GM19025 (cell line): ENCODE measurements at regions not wholly inside any gene's neighbourhood (a gene's known extent, or its start where the extent isn't known, plus 50 kb on each side); places are given as distances from the start of the nearest gene placed in this dataset.

Experiments
- ATAC-seq: cut with Tn5 transposase; IDR thresholded peaks from one replicate; pipeline ENCODE4 v1.9.1; 2021; ENCODE audit warnings: mild to moderate bottlenecking, low read depth, moderate library complexity; ENCODE audit not compliant: unreplicated experiment

GRCh38 chrX:20498851-20499635 is 232.3 kb upstream of the RPS6KA3 start:
- ATAC-seq: no peak

GRCh38 chrX:20495575-20495974 is 228.9 kb upstream of the RPS6KA3 start:
- no peak for ATAC-seq

- no peak for ATAC-seq
Observed at GRCh38 chrX:20488473-20488872, 221.8 kb upstream of the RPS6KA3 start.

- ATAC-seq: no peak
Observed at GRCh38 chrX:20487227-20487626, 220.5 kb upstream of the RPS6KA3 start.

GRCh38 chrX:20481632-20482031 is 214.9 kb upstream of the RPS6KA3 start:
- no peak for ATAC-seq

GRCh38 chrX:20479896-20480295 is 213.2 kb upstream of the RPS6KA3 start:
- no peak for ATAC-seq

- ATAC-seq: no peak
Observed at GRCh38 chrX:20479048-20479447, 212.3 kb upstream of the RPS6KA3 start.

- no peak for ATAC-seq
Observed at GRCh38 chrX:20477836-20478524, 211.3 kb upstream of the RPS6KA3 start.

GRCh38 chrX:20477219-20477618 is 210.5 kb upstream of the RPS6KA3 start:
- no peak for ATAC-seq

- ATAC-seq: no peak
Observed at GRCh38 chrX:20472620-20473258, 206.0 kb upstream of the RPS6KA3 start.

- ATAC-seq: no peak
Observed at GRCh38 chrX:20472148-20472547, 205.4 kb upstream of the RPS6KA3 start.

GRCh38 chrX:20471483-20471882 is 204.8 kb upstream of the RPS6KA3 start:
- ATAC-seq: no peak

- no peak for ATAC-seq
Observed at GRCh38 chrX:20463296-20464075, 196.8 kb upstream of the RPS6KA3 start.

- no peak for ATAC-seq
Observed at GRCh38 chrX:20461576-20461975, 194.9 kb upstream of the RPS6KA3 start.

GRCh38 chrX:20461002-20461401 is 194.3 kb upstream of the RPS6KA3 start:
- ATAC-seq: no peak

GRCh38 chrX:20459410-20460350 is 193.0 kb upstream of the RPS6KA3 start:
- ATAC-seq: no peak

- no peak for ATAC-seq
Observed at GRCh38 chrX:20456971-20457370, 190.3 kb upstream of the RPS6KA3 start.

- ATAC-seq: no peak
Observed at GRCh38 chrX:20455001-20455400, 188.3 kb upstream of the RPS6KA3 start.

- no peak for ATAC-seq
Observed at GRCh38 chrX:20454117-20454516, 187.4 kb upstream of the RPS6KA3 start.

- peak; percentile 68 for ATAC-seq
Observed at GRCh38 chrX:20452487-20452886, 185.8 kb upstream of the RPS6KA3 start.
